Ammon's horn (tissue), 1 donor: ENCODE measurements at regions not wholly inside any gene's neighbourhood (a gene's known extent, or its start where the extent isn't known, plus 50 kb on each side); places are given as distances from the start of the nearest gene placed in this dataset.

Experiments used
- DNase-seq: peaks from one replicate; pipeline ENCODE4 v3.0.0-alpha.2; 2016; ENCODE audit warnings: low spot score

DNA sequence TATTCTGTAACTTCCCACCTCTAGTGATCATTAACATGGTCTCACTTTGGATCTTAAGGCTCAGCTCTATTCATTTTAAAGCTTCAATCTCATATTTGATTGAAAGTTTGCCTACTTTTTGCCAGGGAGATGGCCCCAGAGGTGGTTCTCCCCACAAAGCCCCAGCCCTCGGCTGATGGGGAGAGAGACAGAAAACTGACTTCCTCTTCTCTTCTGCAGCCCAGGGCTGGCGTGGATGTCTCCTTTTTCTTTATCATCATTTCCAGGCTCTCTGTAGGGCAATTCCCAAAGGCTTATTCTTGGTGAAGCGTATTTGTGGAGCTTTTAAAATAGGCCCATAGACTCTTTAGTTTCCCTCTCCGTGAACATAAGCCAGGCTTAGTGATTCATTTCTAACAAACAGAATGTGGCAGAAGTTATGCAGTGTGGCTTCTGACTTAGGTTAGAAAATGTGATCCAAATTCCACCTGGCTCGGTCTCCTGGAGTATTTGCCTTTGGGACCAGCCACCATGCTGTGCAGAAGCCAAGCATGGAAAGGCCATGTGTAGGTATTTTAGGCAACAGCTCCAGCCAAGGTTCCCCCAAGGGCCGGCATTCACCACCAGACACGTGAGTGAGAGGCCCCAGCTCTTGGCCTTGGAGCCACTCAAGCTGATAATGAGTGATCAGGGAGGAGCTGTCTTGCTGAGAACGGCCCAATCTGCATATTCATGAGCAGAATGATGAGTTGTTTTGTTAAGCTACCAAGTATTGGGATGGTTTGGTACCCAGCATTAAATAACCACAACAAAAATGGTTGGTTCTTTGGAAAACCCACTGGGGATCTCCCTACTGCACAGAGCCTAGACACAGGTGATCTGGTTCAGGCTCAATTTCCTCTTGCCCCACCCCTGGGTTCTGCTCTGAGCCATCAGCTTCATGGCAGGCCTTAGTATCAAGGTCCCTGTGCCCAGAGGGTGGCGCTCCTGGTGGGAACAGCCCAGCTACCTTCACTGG, 353.2 kb upstream of the PROK2 start:
- DNase-seq, result no peak

GRCh38 chr3:72135636-72136035, 350.7 kb upstream of the PROK2 start:
- no peak for DNase-seq

- DNase-seq, result no peak
These were observed 350.1 kb upstream of the PROK2 start for GRCh38 chr3:72134989-72135451.

- no peak for DNase-seq
These were observed 348.5 kb upstream of the PROK2 start for GRCh38 chr3:72133329-72134011.

DNA sequence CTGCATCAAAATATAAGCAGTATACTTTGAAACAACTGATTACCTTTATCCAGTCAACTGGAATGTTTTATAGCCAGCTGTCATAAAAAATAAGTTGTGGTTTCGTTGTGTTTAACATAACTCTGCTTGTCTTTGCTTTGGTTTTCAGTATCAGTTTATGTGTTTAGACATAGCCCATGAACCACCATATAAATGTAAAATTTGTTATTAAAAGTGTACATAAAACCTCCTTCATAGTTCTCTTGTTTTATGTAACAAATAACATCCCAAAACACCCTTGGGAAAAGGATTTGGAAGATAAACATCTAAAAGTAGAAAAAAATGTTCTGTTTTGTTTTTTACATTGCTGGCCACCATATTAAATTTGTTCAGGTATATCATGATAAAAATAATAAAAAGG, 347.0 kb upstream of the PROK2 start:
- DNase-seq, result no peak

GRCh38 chr3:72130565-72130964, 345.6 kb upstream of the PROK2 start:
- DNase-seq, result no peak

DNA sequence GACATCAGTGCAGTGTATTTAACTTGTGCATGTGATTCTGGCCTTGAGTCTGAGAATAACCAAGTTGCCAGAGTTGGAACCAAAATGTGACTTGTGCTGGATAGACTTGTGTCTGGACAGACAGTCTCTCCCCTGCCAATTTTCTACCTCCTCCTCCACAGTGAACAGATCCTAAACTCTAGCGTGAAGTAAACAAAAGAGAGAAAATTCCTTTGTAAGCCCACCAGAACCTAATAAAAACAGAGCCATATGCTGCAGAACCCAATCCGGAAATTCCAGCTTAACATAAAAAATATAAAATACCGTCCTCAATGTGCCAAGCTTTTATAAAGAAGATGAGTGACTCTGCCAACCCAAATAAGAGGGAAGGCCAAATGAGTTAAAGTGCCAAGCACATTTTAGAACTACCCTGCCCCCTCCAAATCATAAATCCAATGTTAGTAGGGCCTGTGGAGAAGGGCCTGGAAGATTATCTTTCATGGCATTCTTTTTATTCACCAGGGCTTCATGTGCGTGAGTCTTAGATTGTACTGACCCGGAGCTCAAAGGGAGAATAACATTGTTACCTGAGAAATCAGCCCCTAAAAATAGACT, 344.6 kb upstream of the PROK2 start:
- DNase-seq, result no peak

DNA sequence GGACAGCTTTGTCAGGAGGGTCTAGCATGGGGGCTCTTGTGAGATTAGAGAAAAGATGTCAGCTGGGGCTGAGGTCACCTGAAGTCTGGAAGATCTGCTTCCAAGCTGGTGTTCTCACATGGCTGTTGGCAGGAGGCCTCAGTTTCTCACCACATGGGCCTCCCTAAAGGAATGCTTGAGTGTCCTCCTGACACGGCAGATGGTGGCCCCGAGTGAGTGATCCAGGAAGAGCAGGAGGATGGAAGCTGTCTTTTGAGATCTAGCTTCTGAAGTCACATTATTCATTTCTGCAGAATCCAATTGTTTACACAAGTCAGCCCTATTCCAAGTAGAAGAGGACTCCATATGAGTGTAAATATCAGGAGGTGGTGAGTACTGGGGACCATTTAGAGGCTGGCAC, 344.0 kb upstream of the PROK2 start:
- DNase-seq, result no peak

- DNase-seq, result no peak
These were observed 342.9 kb upstream of the PROK2 start for GRCh38 chr3:72127844-72128243.

DNA sequence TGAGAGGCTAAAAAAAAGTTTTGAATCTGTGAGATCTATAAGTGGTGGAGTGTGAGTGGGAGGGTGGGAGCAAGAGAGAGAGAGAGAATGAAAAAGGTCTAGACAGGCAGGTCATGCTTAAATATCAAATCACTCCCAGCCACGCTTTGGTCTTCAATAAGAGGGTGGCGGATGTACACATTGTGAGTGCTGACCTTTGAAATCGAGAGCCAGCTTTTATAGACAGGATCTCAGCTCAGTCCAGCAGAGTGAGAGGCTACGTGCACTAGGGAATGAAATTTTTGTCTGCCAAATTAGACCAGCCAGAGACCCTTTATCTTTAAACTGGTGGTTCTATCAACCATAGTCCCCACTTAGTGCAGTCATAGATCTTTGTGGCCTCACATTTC, 342.3 kb upstream of the PROK2 start:
- DNase-seq, result no peak

DNA sequence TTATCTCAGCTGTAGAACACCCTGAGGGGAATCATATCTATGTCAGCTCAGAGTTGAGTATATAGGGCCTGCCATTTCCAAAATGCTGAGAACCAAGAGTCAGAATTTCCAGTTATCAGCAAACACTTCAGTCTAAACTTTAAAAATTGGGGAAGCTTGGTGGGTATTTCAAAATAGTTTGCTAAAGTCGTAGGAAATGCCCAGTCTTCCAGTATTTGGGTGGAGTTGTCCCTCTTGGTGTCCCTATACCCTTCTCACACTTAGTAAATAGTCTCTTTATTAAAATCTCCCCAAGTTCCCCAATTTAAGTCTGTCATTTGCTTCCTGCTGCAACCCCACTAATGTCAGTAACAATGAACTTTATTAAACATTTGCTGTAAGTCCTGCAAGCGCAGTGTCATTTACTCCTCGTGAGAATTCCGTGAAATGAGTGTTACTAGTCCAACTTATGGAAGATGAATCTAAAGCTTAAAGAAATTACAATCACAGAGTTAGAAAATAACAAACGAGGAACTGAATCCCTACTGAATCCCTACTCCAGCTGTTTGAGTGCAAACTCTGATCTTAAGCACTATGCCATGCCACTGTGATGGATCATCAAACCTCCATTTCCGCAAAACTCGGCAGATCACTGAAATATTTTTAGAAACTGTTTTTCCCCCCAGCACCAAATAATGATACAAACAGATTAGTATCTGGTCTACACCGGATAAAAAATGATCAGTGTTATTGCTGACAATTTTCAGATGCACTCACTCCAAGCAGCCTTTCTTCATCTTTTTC, 341.7 kb upstream of the PROK2 start:
- no peak for DNase-seq

GRCh38 chr3:72123908-72124441, 339.0 kb upstream of the PROK2 start:
- no peak for DNase-seq

GRCh38 chr3:72120806-72121778, 336.1 kb upstream of the PROK2 start:
- DNase-seq, result no peak

- DNase-seq, result no peak
These were observed 335.1 kb upstream of the PROK2 start for GRCh38 chr3:72120039-72120438.

- no peak for DNase-seq
These were observed 333.7 kb upstream of the PROK2 start for GRCh38 chr3:72118628-72119027.

DNA sequence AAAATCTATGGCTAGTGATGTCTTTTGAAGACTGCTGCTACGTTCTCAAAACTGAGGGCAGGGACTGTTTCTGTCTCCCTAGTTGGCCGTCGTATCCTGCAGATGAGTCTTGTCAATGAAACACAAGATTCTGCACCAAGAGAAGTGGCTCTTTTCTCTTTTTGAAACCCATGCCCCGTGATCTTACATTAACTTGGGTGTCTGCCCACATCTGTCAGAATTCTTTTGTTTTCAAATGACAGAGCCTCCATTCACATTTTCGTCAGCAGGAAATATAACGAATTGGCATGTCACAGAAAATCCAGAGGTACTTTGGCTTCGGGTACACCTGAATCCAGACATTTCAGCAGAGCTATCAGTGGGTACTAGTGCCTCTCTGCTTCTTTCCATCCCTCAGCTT, 331.3 kb upstream of the PROK2 start:
- DNase-seq, result peak; percentile 23

DNA sequence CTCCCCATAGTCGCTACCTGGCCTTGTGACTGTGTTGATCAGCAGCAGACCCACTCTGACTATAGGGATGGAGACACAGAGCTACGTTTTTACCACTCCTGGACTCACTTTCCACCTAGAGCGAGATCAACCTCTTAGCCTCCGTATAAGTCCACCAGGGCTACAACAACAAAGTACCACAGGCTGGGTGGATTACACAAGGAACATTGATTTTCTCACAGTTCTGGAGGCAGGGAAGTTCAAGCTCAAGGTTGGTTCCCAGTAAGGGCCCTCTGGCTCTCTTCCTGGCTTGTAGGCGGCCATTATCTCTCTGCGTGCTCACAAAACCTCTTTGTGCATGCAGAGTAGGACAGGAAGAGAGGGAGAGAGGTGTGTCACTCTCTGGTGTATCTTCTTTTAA, 330.4 kb upstream of the PROK2 start:
- DNase-seq, result no peak

- no peak for DNase-seq
These were observed 329.8 kb upstream of the PROK2 start for GRCh38 chr3:72114773-72115172.

DNA sequence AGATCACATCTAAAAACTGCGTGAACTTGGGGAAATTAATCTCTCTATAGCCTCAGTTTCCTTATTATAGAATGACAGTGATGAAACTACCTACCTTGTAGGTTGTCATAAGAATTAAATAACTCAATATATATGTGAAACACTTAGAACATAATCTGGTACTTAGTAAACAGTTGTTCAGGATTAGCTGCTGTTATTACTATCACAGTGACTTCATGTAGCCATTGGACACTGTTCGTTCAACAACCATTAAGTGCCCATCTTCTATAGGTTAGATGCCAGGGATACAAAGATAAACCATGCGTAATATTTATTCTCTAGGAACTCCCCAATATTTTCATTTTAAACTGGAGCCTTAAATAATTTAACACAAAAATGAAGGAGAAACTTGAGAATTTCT, 329.0 kb upstream of the PROK2 start:
- no peak for DNase-seq

- no peak for DNase-seq
These were observed 328.6 kb upstream of the PROK2 start for GRCh38 chr3:72113564-72113963.

GRCh38 chr3:72112435-72112834, 327.5 kb upstream of the PROK2 start:
- no peak for DNase-seq
